Suppressor macrophage treated with lipopolysaccharide for 4 hours (primary cell): ENCODE measurements at regions not wholly inside any gene's neighbourhood (a gene's known extent, or its start where the extent isn't known, plus 50 kb on each side); places are given as distances from the start of the nearest gene placed in this dataset.
"Not testable (repeated sequence)": the region's sequence is repeated elsewhere in the genome, so short reads cannot be mapped to it uniquely, and the experiment has no call there.

ENCODE experiments used
- DNase-seq: peaks from one replicate; pipeline ENCODE4 v3.0.0-alpha.2; 2020

DNA sequence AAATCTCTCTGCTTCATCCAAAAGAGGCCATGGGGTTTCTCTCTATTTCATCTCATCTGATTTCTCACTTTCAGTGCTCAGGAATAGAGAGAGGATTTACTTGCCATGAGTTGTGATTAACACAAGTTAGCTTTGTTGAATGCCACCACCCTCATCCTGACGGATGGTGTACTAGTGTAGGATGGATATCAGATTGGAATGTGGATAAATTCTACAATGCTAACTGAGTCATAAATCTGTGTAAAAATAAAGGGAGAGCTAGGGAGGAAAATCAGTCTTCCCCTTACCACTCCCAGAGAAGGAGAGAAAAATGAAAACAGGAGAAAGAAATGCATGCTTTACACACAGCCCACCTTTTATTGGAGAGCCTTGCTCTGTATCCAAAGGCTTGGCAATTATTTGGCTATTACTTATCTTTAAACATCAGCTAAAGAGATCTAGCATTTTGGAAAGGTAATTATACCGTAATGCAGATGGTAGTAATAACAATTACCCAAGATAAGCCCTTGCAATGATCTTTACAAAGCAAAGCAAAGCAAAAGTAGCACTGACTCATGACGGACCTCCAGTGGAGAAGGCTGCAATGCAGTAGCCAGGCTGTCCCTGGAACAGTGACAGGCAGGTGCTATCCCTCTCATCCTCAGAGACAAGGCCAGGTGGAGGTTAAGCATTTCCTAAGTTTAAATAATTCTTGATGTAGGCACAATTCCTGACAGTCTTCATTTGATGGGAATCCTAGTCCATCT, 306.3 kb upstream of the PPARGC1A start:
- no peak for DNase-seq

DNA sequence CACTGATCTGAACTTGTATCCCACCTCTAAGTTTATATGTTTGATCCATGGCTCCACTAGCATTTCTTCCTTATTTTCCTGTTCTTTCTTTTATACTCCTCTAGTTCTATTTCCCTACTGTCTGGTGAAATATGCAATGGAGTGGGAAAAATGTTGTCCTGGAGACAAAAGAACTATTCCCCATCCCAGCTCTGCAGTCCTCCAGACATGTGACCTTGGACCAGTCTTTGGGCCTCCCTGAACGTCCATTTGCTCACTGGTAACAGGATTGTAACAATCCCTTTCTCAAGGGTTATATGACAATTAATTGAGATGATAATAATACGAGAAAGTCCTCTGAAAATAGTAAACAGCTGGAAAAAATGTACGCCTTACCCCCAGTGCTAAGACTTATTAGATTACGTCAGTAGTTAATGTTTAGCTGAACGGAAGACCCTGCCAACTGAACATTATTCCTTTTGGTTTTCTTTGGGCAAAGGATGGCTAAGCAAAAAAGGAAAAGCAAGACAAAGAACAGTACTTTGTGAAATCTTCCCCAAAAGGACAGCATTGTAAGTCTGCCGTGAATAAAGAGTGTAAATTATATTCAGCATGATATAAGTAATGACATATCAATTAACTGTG, 302.3 kb upstream of the PPARGC1A start:
- no peak for DNase-seq

GRCh38 chr4:24190761-24191695, 301.2 kb upstream of the PPARGC1A start:
- no peak for DNase-seq

GRCh38 chr4:24188459-24188858, 298.6 kb upstream of the PPARGC1A start:
- DNase-seq, result no peak

DNA sequence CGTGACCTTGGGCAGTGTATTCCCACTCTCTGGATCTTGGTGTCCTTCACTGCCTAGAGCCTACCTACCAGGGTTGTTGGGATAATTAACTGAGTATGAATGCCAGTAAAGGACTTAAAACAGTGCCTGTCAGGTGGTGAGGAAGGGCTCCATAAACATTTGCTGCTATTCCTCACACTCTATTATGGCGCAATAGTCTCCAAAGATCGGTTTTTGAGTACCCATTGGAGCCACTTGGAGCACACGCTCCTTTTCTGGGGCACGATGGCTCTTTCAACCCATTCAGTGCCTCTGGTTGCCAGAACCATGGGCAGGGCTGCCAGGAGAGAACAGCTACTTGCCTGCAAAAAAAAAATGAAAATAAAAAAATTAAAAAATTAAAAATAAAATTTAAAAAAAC, 296.6 kb upstream of the PPARGC1A start:
- no peak for DNase-seq

GRCh38 chr4:24181005-24181404, 291.2 kb upstream of the PPARGC1A start:
- no peak for DNase-seq

- no peak for DNase-seq
Measured at GRCh38 chr4:24180586-24180985, 290.7 kb upstream of the PPARGC1A start.

DNA sequence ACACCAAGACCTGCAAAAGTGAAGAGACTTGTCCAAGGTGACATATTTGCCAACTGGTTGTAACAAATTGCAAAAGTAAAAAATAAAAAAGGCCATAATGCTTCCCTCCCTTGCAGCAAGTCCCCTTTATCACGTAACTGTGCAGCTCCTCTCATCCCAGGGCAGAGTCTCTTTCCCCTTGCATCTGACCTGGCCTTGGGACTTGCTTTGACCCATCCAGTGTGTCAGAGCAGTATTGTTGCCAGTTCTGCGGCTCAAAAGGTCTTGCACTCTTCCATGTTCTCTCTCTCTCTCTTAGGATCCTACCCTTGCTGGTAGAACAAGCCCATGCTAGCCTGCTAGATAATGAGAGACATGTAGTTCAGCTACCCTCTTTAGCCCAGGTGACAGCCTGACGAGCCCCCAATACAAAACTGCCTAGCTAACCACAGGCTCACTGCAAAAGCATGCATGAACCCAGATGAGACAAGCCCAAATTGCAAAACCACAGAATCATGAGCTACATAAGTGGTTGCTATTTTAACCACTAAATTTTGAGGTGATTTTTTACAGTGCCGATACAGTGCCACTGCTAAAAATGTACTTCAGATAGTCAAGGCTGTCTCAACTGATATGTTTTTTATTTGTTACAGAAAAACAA, 289.5 kb upstream of the PPARGC1A start:
- DNase-seq, result no peak

- not testable (repeated sequence) for DNase-seq
Measured at GRCh38 chr4:24177443-24177842, 287.6 kb upstream of the PPARGC1A start.

- no peak for DNase-seq
Measured at GRCh38 chr4:24175707-24176106, 285.9 kb upstream of the PPARGC1A start.

- DNase-seq, result no peak
Measured at GRCh38 chr4:24174602-24175001, 284.8 kb upstream of the PPARGC1A start.

DNA sequence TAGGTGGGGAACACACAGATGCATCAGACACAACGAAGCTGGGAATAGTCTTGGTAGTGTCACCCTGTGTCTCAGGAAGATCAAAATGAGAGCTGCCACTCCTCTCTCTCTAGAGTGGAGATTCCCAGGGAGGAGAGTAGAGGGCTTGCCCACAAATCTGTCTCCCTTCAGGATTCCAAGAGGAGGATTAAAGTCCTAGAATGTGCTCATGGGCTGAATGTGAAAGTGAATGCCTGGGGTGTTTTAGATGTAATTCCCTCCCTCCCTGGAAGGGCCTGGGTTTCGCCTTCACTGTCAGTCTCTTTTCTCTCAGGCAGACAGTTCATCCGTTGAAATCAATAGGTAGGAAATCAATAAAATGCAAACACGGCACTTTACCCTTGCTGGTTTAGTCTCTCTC, 282.6 kb upstream of the PPARGC1A start:
- DNase-seq, result no peak

DNA sequence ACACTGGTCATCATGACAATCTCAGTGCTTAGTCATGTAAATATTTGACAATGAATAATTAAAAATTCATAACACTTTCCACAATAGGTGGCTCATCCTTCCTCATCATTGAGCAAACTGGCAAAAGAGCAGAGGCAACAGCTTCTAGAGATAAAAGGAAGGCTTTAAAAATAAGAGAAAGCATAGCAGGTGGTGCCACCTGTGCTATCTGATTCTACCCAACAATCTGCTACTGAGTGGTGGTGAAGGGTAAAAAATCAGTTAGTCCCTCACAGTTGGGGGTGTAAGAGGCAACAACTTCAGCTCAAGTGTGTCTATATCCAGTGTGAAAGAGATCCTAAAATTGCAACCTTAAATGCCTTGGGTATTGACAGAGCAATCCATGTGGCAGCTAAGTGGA, 280.1 kb upstream of the PPARGC1A start:
- no peak for DNase-seq

DNA sequence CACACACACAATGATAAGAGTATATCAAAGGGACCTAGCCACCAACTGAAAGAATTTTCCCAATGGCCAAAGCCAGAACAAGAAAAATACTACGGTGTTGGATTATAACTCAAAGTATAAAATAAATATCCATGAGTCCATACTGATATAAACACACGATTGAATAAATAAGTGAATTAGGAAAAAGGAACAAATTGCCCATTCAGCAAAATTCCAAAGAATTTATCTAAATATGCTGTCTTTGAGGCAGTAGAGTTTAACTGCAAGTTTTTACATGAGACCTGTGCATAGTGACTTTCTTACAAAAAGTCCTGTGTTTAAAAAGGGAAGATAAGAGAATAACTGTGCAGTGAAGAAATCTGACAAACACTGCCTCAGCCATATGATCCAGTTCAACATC, 278.8 kb upstream of the PPARGC1A start:
- no peak for DNase-seq

DNA sequence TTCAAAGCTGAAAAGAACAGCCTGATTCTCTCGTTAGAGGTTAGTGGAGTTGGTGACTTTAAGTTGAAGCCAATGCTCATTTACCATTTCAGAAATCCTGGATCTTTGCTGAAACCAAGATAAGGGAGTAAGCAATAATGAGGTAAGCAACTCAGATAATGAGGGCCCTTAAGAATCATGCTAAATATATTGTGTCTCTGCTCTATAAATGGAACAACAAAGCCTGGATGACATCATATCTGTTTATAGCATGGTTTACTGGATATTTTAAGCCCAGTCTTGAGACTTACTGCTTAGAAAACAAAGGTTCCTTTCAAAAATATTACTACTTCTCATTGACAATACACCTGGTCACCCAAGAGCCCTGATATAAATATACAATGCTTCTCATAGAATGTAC, 276.7 kb upstream of the PPARGC1A start:
- no peak for DNase-seq

DNA sequence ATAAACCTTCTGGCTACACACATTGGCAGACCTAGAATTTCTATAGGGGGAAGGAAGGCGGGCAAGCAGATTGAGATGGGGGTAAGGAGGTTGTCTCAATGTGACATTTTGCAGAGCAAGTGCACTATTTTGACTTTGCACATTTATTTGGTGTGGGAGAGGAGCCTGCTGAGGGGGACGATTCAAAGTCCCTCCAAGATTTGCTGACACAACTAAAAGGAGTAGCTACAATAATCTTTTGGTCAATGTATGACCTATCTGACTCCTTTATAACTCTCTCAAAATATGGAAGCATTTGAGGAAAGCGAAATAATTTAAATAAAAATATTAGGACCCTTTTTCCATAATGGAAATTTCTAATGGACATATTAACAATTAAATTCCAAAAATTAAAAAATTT, 274.9 kb upstream of the PPARGC1A start:
- no peak for DNase-seq

DNA sequence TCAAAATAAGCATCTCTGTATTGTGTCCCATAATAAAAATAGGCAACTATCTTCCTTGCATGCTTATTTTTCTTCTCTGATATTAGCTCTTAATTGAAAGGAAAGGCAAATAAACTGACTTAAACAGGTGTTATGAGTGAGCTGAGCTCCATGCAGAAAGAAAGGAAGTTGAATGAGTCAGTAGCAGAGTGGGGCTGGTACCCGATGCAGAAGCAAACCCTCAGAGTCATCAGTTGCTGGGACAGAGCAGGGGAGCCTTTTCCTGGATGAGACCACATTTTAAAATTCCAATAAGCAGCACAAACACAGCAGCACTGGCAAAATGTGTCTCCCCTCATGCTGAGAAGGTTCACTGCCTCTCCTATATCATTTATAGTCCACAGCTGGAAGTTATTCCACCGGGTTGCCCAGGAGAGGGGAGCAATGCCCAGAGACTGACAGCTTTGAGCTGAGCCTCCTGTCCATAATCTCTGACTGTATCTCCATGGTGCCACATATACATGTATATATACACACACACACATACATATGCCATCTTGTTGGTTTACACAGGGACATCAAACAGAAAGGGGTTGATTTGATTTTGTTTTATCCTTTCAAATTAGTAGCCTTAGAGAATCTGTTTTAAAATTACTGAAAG, 274.3 kb upstream of the PPARGC1A start:
- DNase-seq, result no peak

- DNase-seq, result no peak
Measured at GRCh38 chr4:24163314-24163713, 273.5 kb upstream of the PPARGC1A start.

- DNase-seq, result no peak
Measured at GRCh38 chr4:24160358-24160757, 270.5 kb upstream of the PPARGC1A start.

- no peak for DNase-seq
Measured at GRCh38 chr4:24158031-24158430, 268.2 kb upstream of the PPARGC1A start.

DNA sequence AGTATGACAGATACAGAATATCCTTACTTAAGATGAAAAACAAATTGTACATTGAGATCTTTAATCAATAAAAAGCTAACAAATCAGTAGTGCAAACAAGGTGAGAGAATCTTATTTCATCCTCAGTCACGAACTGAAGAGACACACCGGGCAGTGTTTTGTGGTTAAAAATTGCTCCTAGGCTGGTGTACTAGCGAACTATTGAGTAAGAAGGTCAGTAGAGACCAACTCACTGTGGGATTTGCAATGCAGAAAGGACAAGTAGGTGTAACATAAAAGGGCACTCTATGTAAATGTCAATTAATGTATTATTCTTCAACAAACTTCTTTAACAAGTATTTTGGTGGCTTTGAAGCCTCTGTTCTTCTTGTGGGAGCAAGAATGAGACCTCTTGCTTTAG, 260.2 kb upstream of the PPARGC1A start:
- no peak for DNase-seq

DNA sequence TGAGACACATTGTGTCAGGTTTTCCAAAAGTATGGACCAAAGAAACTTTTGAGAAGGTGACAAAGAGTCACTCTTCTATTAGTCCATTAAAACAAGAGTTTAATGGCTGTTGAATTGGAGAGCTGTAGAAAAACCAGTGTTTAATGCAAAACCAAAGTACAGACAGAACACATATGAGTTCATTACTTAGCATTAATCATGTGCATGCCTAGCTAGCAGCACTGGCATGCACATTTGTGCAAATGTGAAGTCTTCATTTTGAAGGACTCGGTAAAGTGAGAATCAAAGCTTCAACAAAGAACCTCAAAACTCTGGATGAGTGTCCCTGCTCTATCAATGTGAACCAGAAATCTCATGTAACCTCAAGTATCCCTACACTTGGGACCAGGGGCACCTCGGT, 256.3 kb upstream of the PPARGC1A start:
- DNase-seq, result no peak

DNA sequence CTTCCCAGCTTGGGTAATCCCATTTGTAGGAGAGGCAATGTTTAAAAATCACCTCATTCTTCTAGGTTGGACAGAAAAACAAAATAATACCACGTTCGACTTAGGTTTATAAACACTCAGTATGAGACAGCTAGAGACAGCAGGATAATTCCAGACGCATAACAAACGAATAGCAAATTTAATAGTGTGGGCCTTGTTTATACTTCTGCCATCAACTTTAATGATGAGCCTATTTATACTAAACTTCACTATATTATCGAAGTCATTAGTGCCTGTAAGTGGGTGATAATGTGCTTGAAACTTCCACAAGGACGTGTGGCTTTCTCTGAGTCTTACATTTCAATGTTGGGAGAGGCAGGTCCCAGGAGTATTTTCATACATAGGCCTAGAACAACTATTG, 255.7 kb upstream of the PPARGC1A start:
- no peak for DNase-seq
